SKM-1 (cell line): ENCODE measurements at regions not wholly inside any gene's neighbourhood (a gene's known extent, or its start where the extent isn't known, plus 50 kb on each side); places are given as distances from the start of the nearest gene placed in this dataset.

ENCODE experiments used
- DNase-seq: peaks from one replicate; lab custom pipeline; 2025; ENCODE audit not compliant: unreplicated experiment; lab: John Stamatoyannopoulos, UW

GRCh38 chr3:127088511-127089351 is 104.2 kb upstream of the PRR23E start:
- DNase-seq = no peak

GRCh38 chr3:127089486-127090145 is 103.3 kb upstream of the PRR23E start:
- no peak for DNase-seq

- no peak for DNase-seq
Measured at GRCh38 chr3:127090218-127091160, 102.4 kb upstream of the PRR23E start.

- DNase-seq = no peak
Measured at GRCh38 chr3:127091376-127091775, 101.6 kb upstream of the PRR23E start.

- no peak for DNase-seq
Measured at GRCh38 chr3:127092368-127092767, 100.6 kb upstream of the PRR23E start.

GRCh38 chr3:127092776-127093175 is 100.2 kb upstream of the PRR23E start:
- DNase-seq = no peak

GRCh38 chr3:127093312-127093711 is 99.6 kb upstream of the PRR23E start:
- no peak for DNase-seq

GRCh38 chr3:127095774-127096173 is 97.2 kb upstream of the PRR23E start:
- DNase-seq = no peak

- no peak for DNase-seq
Measured at GRCh38 chr3:127096256-127097071, 96.5 kb upstream of the PRR23E start.

- no peak for DNase-seq
Measured at GRCh38 chr3:127097072-127097405, 95.9 kb upstream of the PRR23E start.

- DNase-seq = no peak
Measured at GRCh38 chr3:127097481-127097880, 95.5 kb upstream of the PRR23E start.

- DNase-seq = no peak
Measured at GRCh38 chr3:127099982-127100381, 92.9 kb upstream of the PRR23E start.

- DNase-seq = no peak
Measured at GRCh38 chr3:127100459-127101410, 92.2 kb upstream of the PRR23E start.

GRCh38 chr3:127101411-127102187 is 91.3 kb upstream of the PRR23E start:
- no peak for DNase-seq

- no peak for DNase-seq
Measured at GRCh38 chr3:127102188-127102520, 90.8 kb upstream of the PRR23E start.

GRCh38 chr3:127102587-127102986 is 90.3 kb upstream of the PRR23E start:
- DNase-seq = no peak

- no peak for DNase-seq
Measured at GRCh38 chr3:127103080-127103479, 89.9 kb upstream of the PRR23E start.

GRCh38 chr3:127104586-127104985 is 88.3 kb upstream of the PRR23E start:
- DNase-seq = no peak

- no peak for DNase-seq
Measured at GRCh38 chr3:127105587-127105986, 87.3 kb upstream of the PRR23E start.
